Smooth muscle cell (in vitro differentiated cells): ENCODE measurements at regions not wholly inside any gene's neighbourhood (a gene's known extent, or its start where the extent isn't known, plus 50 kb on each side); places are given as distances from the start of the nearest gene placed in this dataset.

Experiments used
- DNase-seq: peaks from one replicate; lab custom pipeline; 2025; ENCODE audit not compliant: unreplicated experiment; lab: John Stamatoyannopoulos, UW
- H2AFZ ChIP-seq: fragments of 200-600 bp; sonication (generic); 2 replicates; pipeline ENCODE4 v1.6.0; 2016; ENCODE audit warnings: antibody characterized with exemption, low read depth, mild to moderate bottlenecking
- H3F3A ChIP-seq: fragments of 200-600 bp; sonication (generic); 2 replicates; pipeline ENCODE4 v1.6.0; 2017; ENCODE audit warnings: antibody characterized with exemption, low read depth
- H3K27ac ChIP-seq: fragments of 200-600 bp; sonication (generic); 2 replicates; pipeline ENCODE4 v1.5.1; 2016; ENCODE audit warnings: low read depth, mild to moderate bottlenecking
- H3K27me3 ChIP-seq: fragments of 200-600 bp; sonication (generic); 2 replicates; pipeline ENCODE4 v1.6.1; 2016; ENCODE audit warnings: low read depth, mild to moderate bottlenecking
- H3K36me3 ChIP-seq: fragments of 200-600 bp; sonication (generic); 2 replicates; pipeline ENCODE4 v1.5.1; 2016; ENCODE audit warnings: low read depth
- H3K4me1 ChIP-seq: fragments of 200-600 bp; sonication (generic); 2 replicates; pipeline ENCODE4 v1.5.1; 2016; ENCODE audit warnings: low read depth
- H3K4me2 ChIP-seq: fragments of 200-600 bp; sonication (generic); 2 replicates; pipeline ENCODE4 v1.6.0; 2016; ENCODE audit warnings: mild to moderate bottlenecking
- H3K4me3 ChIP-seq: fragments of 200-600 bp; sonication (generic); 2 replicates; pipeline ENCODE4 v1.5.1; 2016; ENCODE audit warnings: mild to moderate bottlenecking
- H3K79me2 ChIP-seq: fragments of 200-600 bp; sonication (generic); 2 replicates; pipeline ENCODE4 v1.6.0; 2016; ENCODE audit warnings: low read depth, mild to moderate bottlenecking
- H3K9ac ChIP-seq: fragments of 200-600 bp; sonication (generic); 2 replicates; pipeline ENCODE4 v1.6.0; 2016; ENCODE audit warnings: low read depth
- H3K9me3 ChIP-seq: fragments of 200-600 bp; sonication (generic); replicated peaks from 2 replicates; pipeline ENCODE4 v1.5.1; 2016; ENCODE audit warnings: low read depth
- H4K20me1 ChIP-seq: fragments of 200-600 bp; sonication (generic); 2 replicates; pipeline ENCODE4 v1.6.0; 2016; ENCODE audit warnings: low read depth
- CTCF ChIP-seq: fragments of 200-600 bp; sonication (generic); IDR thresholded peaks from 2 replicates; pipeline ENCODE4 v1.5.1; 2017; ENCODE audit warnings: borderline replicate concordance, mild to moderate bottlenecking, antibody characterized with exemption; ENCODE audit not compliant: insufficient read depth, poor library complexity, severe bottlenecking
- WGBS: methylation state at CpG from one replicate; pipeline ENCODE4 v1.1.7; 2016; ENCODE audit warnings: low lambda C conversion rate; 5-methylcytosine and 5-hydroxymethylcytosine counted together

GRCh38 chr2:12296915-12297314, 419.8 kb upstream of the TRIB2 start:
- Histone ChIP-seq H3F3A (no peaks in the 10 kb centered on the region), H3K4me1 (no peaks in the 10 kb centered on the region), H3K27me3 (no peaks in the 10 kb centered on the region), H3K4me3 (no peak overlapping the region), H4K20me1 (no peaks in the 10 kb centered on the region), H3K36me3 (no peaks in the 10 kb centered on the region), H2AFZ (no peak overlapping the region), H3K27ac (no peak overlapping the region), H3K9me3 (no peaks in the 10 kb centered on the region), H3K79me2 (no peaks in the 10 kb centered on the region), H3K4me2 (no peak overlapping the region), H3K9ac (no peak overlapping the region)
- TF ChIP-seq CTCF, result no peak
- DNase-seq, result no peak

- TF ChIP-seq CTCF, result no peak
- Histone ChIP-seq H3K4me3 (no peak overlapping the region), H3K36me3 (no peaks in the 10 kb centered on the region), H3K9ac (no peak overlapping the region), H2AFZ (no peak overlapping the region), H3K4me1 (peaks cover 2% of the 10 kb centered on the region), H3K9me3 (no peaks in the 10 kb centered on the region), H4K20me1 (no peaks in the 10 kb centered on the region), H3K79me2 (no peaks in the 10 kb centered on the region), H3F3A (no peaks in the 10 kb centered on the region), H3K4me2 (no peak overlapping the region), H3K27ac (no peak overlapping the region), H3K27me3 (no peaks in the 10 kb centered on the region)
- DNase-seq, result no peak
- WGBS, result 72% methylated on average over 2 of the region's 2 CpGs
Measured at GRCh38 chr2:12298352-12298751, 418.4 kb upstream of the TRIB2 start.

- no peak overlapping the region for H2AFZ ChIP-seq
- no peak overlapping the region for H3K4me3 ChIP-seq
- no peaks in the 10 kb centered on the region for H3K79me2 ChIP-seq
- no peaks in the 10 kb centered on the region for H3K27me3 ChIP-seq
- 73% methylated on average over 1 of the region's 1 CpG for WGBS
- H3K9ac ChIP-seq, result no peak overlapping the region
- no peaks in the 10 kb centered on the region for H3K9me3 ChIP-seq
- DNase-seq, result no peak
- no peak for TF ChIP-seq CTCF
- H3K36me3 ChIP-seq, result no peaks in the 10 kb centered on the region
- peaks cover 3% of the 10 kb centered on the region for H3K4me1 ChIP-seq
- H4K20me1 ChIP-seq, result no peaks in the 10 kb centered on the region
- no peaks in the 10 kb centered on the region for H3F3A ChIP-seq
- H3K4me2 ChIP-seq, result no peak overlapping the region
- H3K27ac ChIP-seq, result no peak overlapping the region
Measured at GRCh38 chr2:12299431-12299830, 417.3 kb upstream of the TRIB2 start.

GRCh38 chr2:12300019-12300602, 416.6 kb upstream of the TRIB2 start:
- no peak overlapping the region for H2AFZ ChIP-seq

More at GRCh38 chr2:12300019-12300602, 416.6 kb upstream of the TRIB2 start:
- no peak for TF ChIP-seq CTCF
- WGBS, result 87% methylated on average over 4 of the region's 4 CpGs
- no peaks in the 10 kb centered on the region for H3K79me2 ChIP-seq
- no peak for DNase-seq
- H3K4me2 ChIP-seq, result no peak overlapping the region
- no peaks in the 10 kb centered on the region for H3F3A ChIP-seq
- H3K27me3 ChIP-seq, result no peaks in the 10 kb centered on the region
- H3K9ac ChIP-seq, result no peak overlapping the region
- no peaks in the 10 kb centered on the region for H3K9me3 ChIP-seq
- H3K36me3 ChIP-seq, result no peaks in the 10 kb centered on the region
- H4K20me1 ChIP-seq, result no peaks in the 10 kb centered on the region
- H3K27ac ChIP-seq, result no peak overlapping the region
- no peak overlapping the region for H3K4me3 ChIP-seq
- peaks cover 3% of the 10 kb centered on the region for H3K4me1 ChIP-seq
